ENCODE measurements at regions not wholly inside any gene's neighbourhood (a gene's known extent, or its start where the extent isn't known, plus 50 kb on each side); places are given as distances from the start of the nearest gene placed in this dataset.

DNA sequence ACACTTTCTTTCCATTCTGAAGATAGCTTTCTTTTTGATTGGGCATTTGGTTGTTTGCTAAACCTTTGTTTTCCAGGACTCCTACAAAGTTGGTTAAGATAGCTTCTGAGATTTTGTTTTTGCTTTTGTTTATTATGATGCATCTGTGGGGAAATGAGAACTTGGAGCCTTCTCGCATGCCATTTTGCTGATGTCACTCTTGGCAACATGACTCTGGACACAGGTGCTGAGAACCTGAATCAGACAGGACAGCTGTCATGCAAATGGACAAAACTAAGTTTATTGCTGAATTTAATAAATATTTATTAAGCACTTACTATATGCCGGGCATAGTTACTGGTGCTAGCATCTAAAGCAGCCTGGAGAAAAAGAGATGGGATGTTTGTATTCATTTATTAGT, 274.1 kb downstream of the ZEB1 start:
- Mint-ChIP-seq H3K4me3 (ENCODE audit: unreplicated experiment) (no peak overlapping the region), H3K9me3 (ENCODE audit: unreplicated experiment) (peaks cover 19% of the 10 kb centered on the region), H3K36me3 (ENCODE audit: unreplicated experiment) (no peaks in the 10 kb centered on the region), H3K27me3 (ENCODE audit: unreplicated experiment) (no peaks in the 10 kb centered on the region), H3K4me1 (ENCODE audit: unreplicated experiment) (no peaks in the 10 kb centered on the region), H3K27ac (ENCODE audit: unreplicated experiment) (no peak overlapping the region)
- TF ChIP-seq, protein P1, sequence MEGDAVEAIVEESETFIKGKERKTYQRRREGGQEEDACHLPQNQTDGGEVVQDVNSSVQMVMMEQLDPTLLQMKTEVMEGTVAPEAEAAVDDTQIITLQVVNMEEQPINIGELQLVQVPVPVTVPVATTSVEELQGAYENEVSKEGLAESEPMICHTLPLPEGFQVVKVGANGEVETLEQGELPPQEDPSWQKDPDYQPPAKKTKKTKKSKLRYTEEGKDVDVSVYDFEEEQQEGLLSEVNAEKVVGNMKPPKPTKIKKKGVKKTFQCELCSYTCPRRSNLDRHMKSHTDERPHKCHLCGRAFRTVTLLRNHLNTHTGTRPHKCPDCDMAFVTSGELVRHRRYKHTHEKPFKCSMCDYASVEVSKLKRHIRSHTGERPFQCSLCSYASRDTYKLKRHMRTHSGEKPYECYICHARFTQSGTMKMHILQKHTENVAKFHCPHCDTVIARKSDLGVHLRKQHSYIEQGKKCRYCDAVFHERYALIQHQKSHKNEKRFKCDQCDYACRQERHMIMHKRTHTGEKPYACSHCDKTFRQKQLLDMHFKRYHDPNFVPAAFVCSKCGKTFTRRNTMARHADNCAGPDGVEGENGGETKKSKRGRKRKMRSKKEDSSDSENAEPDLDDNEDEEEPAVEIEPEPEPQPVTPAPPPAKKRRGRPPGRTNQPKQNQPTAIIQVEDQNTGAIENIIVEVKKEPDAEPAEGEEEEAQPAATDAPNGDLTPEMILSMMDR (IDR thresholded peaks at IDR 0.05) = no peak
- DNase-seq (ENCODE audit: extremely low spot score, unreplicated experiment) = no peak

DNA sequence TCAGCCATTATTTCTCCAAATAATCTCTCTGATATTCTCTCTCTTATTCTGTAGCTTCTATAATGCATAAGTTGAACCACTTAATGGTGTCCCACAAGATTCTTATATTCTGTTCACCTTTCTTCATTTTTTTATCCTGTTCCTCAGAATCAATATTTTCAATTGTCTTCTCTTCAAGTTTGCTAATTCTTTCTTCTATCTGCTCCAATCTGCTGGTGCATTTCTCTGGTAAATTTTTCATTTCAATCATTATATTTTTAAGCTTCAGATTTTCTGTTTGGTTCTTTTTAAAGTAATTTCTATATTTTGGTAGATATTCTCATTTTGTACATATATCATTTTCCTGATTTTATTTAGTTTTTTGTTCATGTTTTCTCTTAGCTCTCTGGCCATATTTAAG, 272.6 kb downstream of the ZEB1 start:
- DNase-seq (ENCODE audit: extremely low spot score, unreplicated experiment) = no peak
- Mint-ChIP-seq H3K9me3 (ENCODE audit: unreplicated experiment) (peaks cover 19% of the 10 kb centered on the region), H3K27me3 (ENCODE audit: unreplicated experiment) (no peaks in the 10 kb centered on the region), H3K4me3 (ENCODE audit: unreplicated experiment) (no peak overlapping the region), H3K36me3 (ENCODE audit: unreplicated experiment) (no peaks in the 10 kb centered on the region), H3K4me1 (ENCODE audit: unreplicated experiment) (no peaks in the 10 kb centered on the region), H3K27ac (ENCODE audit: unreplicated experiment) (no peak overlapping the region)
- TF ChIP-seq, protein P1 (IDR thresholded peaks at IDR 0.05) = no peak

DNA sequence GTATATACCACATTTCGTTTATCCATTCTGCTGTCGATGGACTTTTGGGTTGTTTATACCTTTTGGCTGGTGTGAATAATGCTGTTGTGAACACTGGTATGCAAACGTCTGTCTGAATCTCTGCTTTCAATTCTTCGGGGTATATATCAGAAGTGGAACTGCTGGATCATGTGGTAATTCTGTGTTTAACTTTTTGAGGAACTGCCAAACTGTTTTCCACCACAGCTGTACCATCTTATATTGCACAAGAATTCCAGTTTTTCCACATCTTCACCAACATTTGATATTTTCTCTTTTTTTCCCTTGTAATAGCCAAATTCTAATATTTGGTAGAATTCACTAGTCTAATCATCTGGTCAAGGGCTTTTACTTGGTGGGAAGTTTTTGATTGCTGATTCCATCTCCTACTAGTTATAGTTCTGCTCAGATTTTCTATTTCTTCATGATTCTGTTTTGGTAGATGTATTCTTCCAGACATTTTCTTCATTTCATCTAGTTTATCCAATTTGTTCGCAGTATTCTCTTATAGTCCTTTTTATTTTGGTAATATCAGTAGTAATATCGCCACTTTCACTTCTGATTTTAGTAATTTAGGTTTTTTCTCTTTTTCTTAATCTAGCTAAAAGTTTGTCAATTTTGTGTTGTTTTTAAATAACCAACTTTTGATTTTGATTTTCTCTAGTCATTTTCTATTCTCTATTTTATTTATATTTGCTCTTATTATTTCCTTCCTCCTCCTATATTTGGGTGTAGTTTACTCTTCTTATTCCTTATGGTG, 271.2 kb downstream of the ZEB1 start:
- TF ChIP-seq, protein P1 (IDR thresholded peaks at IDR 0.05) = no peak
- no peak overlapping the region for H3K4me3 Mint-ChIP-seq (ENCODE audit: unreplicated experiment)
- H3K27ac Mint-ChIP-seq (ENCODE audit: unreplicated experiment) = no peak overlapping the region
- H3K9me3 Mint-ChIP-seq (ENCODE audit: unreplicated experiment) = peaks cover 19% of the 10 kb centered on the region
- DNase-seq (ENCODE audit: extremely low spot score, unreplicated experiment) = no peak
- H3K27me3 Mint-ChIP-seq (ENCODE audit: unreplicated experiment) = no peaks in the 10 kb centered on the region
- no peaks in the 10 kb centered on the region for H3K4me1 Mint-ChIP-seq (ENCODE audit: unreplicated experiment)
- no peaks in the 10 kb centered on the region for H3K36me3 Mint-ChIP-seq (ENCODE audit: unreplicated experiment)

DNA sequence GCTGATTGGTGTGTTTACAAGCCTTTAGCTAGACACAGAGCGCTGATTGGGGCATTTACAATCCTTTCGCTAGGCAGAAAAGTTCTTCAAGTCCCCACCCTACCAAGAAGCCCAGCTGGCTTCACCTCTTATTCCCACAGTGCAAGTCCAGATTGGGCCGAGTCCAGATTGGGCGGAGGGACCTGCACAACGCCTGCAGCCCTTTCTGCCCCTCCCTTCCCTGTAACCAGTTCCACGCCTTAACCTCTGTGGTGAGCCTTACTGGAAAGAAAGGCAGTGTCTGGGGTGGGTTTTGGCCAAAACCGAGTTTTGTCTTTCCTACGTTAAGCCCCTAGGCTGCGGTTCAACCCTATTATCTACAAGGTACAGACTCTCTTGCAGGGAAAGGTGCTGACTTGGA, 268.7 kb downstream of the ZEB1 start:
- H3K4me1 Mint-ChIP-seq (ENCODE audit: unreplicated experiment) = peaks cover 4% of the 10 kb centered on the region
- H3K27me3 Mint-ChIP-seq (ENCODE audit: unreplicated experiment) = no peaks in the 10 kb centered on the region
- H3K9me3 Mint-ChIP-seq (ENCODE audit: unreplicated experiment) = peaks cover 15% of the 10 kb centered on the region
- TF ChIP-seq, protein P1 (IDR thresholded peaks at IDR 0.05) = no peak
- no peak overlapping the region for H3K27ac Mint-ChIP-seq (ENCODE audit: unreplicated experiment)
- H3K36me3 Mint-ChIP-seq (ENCODE audit: unreplicated experiment) = no peaks in the 10 kb centered on the region
- no peak for DNase-seq (ENCODE audit: extremely low spot score, unreplicated experiment)
- H3K4me3 Mint-ChIP-seq (ENCODE audit: unreplicated experiment) = no peak overlapping the region

DNA sequence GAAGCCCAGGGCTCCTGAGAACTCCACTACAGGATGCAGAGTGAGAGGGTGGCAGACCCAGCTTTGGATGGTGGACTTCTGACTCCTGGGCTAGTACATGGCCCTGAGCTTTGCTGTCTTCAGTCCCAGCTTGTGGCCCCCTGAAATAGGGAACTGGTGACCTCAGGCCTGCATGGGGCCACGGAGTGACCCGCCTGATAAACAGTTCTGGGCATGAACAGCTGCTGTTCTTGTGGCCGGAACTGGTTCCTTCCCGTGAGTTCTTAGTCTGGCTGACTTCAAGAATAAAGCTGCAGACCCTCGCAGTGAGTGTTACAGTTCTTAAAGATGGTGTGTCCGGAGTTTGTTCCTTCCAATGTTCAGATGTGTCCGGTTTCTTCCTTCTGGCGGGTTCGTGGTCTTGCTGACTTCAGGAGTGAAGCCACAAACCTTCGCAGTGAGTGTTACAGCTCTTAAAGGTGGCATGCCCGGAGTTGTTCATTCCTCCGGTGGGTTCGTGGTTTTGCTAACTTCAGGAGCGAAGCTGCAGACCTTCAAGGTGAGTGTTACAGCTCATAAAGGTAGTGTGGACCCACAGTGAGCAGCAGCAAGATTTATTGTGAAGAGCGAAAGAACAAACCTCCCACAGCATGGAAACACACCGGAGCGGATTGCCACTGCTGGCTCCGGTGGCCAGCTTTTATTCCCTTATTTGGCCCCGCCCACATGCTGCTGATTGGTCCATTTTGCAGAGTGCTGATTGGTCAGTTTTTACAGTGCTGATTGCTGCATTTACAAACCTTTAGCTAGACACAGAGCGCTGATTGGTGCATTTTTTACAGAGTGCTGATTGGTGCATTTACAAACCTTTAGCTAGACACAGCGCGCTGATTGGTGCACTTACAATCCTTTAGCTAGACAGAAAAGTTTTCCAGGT, 268.0 kb downstream of the ZEB1 start:
- H3K9me3 Mint-ChIP-seq (ENCODE audit: unreplicated experiment) = peaks cover 8% of the 10 kb centered on the region
- H3K4me1 Mint-ChIP-seq (ENCODE audit: unreplicated experiment) = peaks cover 8% of the 10 kb centered on the region
- no peaks in the 10 kb centered on the region for H3K36me3 Mint-ChIP-seq (ENCODE audit: unreplicated experiment)
- no peaks in the 10 kb centered on the region for H3K27me3 Mint-ChIP-seq (ENCODE audit: unreplicated experiment)
- TF ChIP-seq, protein P1 (IDR thresholded peaks at IDR 0.05) = no peak
- no peak overlapping the region for H3K4me3 Mint-ChIP-seq (ENCODE audit: unreplicated experiment)
- no peak for DNase-seq (ENCODE audit: extremely low spot score, unreplicated experiment)
- H3K27ac Mint-ChIP-seq (ENCODE audit: unreplicated experiment) = no peak overlapping the region

All from osteocyte (in vitro differentiated cells).